ENCODE measurements at regions not wholly inside any gene's neighbourhood (a gene's known extent, or its start where the extent isn't known, plus 50 kb on each side); places are given as distances from the start of the nearest gene placed in this dataset.

DNA sequence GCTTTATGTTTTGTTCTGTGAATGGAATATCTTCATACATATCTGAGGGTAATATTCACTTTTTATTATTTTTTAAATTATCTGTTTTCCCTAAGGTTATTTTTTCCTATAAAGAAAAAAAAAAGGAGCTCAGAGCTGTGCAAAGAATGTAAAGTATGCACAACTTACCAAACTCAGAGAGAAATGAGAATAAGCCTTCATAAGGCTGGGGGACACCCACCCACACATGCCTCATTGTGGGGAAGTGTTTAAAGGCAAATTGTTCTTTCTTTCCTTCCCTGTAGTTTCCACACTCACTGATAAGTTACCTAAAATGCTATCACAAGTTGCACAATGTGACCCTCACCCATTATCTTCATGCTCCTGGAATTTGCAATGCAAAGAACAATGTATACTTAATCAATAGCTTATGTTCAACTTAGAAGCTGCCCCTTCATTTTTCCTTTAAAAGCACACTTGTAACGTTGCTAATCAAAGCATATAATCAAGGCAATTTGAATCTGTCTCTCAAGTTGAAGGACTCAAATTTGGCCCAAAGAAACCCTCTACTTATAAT, 108.1 kb downstream of the GNAT3 start:
- DNase-seq = no peak

GRCh38 chr7:80401708-80402107, 110.2 kb downstream of the GNAT3 start:
- no peak for DNase-seq

DNA sequence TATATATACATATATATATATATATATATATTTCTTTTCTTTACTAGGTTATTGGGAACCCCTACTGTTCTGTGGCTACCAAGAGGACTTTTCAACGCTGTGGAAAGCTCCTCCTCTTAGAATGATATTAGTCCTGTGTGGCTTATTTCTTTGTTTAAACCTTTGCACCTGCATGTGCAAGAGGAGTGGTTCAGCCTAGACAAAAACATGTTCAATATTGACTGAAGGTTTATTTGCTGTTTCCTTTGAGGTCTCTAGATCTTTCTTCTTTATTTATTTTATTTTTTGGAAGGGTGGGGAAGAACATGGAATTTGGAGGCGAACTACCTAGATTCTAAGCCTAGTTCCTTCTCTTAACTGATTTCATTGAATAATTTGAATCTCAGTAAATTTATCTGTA, 118.1 kb downstream of the GNAT3 start:
- DNase-seq = no peak

DNA sequence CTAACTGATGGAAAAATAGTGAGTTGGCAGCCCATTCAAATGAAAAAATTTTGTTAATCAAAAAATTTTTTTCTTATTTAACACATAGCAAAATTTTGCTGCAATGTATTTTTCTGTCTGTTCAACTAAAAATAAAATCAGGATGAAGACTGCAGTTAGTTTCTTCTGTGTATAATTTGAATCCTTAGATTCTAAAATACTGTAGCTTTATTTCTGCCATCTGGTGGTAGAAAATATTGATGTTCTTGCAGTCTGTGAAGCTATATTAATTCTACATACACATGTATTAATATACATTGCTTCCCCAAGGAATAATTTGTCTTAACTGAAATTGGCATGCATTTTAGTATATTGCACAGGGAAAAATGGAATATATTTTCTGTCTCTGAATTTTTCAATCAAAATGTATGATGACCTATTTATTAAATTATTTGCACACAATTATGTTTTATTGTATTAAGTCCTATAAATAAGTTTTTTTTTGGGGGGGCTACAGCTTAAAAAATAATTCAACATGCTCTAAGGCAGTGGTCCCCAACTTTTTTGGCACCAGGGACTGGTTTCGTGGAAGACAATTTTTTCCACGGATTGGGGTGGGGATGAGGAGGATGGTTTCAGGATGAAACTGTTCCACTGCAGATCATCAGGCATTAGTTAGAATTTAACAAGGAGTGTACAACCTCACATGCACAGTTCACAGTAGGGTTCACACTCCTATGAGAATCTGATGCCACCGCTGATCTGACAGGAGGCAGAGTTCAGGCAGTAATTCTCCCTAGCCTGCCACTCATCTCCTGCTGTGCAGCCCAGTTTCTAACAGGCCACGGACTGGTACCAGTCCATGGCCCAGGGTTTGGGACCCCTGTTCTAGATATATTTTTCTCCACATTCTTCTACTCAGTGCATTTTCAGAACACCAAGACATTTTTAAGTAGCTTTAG, 119.4 kb downstream of the GNAT3 start:
- DNase-seq = peak; percentile 35

DNA sequence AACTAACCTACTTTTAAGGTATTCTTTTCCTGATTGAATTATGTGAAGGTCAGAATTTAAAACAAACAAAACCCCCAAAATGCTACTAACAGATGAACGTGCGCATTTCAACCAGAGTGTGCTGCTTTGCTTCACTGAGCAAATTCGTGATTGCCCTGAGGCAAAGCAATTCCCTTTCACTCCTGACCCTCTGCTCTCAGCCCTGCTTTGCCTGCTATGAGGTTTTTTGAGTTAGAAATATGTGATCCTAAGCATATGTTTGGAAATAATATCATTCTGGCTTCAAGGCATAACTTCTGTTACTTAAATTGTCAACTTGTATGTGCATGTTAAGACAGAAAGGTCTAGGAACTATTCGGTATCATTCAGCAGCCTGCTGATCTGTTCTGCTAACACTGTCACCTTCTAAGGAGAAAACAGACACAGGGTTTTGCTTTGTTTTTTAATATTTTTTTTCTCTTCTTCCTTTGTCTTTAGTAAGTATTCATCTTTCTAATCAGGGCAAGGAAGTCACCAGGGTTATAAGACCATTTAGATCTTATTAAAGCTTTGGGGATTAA, 124.2 kb downstream of the GNAT3 start:
- peak; percentile 46 for DNase-seq

DNA sequence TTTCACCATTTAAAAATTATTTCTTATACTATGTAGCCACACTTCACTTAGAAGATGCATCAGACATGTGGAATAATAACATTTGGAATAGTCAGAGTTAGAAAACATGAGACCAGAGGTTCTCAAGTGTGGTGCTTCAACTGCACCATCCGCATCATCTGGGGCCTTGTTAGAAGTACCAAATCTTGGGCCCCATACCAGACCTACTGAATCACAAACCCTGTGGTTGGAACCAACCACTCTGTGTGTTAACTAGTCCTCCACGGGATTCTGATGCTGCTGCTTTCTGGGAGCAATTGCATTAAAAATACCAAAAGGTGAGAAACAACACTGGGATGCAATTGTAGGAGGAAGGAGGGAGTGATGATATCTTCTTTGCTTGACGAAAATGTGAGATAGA, 125.2 kb downstream of the GNAT3 start:
- DNase-seq = no peak

GRCh38 chr7:80385508-80385907, 126.4 kb downstream of the GNAT3 start:
- DNase-seq = no peak

GRCh38 chr7:80380957-80381356, 130.9 kb downstream of the GNAT3 start:
- no peak for DNase-seq

- no peak for DNase-seq
These were observed 132.6 kb downstream of the GNAT3 start for GRCh38 chr7:80379034-80379982.

GRCh38 chr7:80374321-80374720, 137.5 kb downstream of the GNAT3 start:
- DNase-seq = no peak

DNA sequence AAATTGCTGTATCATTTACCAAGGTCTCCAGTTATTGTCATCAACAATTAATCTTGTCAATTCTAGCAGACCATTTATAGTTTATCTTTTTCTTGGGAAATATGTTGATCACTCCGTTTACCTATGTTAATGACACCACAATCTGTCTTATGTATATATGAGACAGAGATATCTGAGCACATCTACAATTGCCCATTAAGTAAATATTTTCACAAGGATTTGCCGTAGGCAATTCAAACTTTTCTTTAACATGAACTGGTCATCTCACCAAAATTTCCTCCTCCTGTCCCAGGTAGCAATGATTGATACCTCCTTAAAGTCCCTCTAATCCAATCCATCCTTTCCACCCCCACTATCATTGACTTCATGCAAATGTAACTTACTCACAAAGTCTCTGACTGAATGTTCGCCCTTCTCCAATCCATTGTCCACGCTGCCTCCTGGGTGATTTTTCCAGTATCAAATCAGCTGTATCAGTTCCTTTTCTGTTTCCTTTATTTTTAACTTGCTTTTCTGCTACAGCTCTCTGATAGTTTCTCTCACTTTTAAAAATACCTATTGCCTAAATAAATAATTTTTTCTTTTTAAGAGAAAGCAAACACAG, 138.3 kb downstream of the GNAT3 start:
- no peak for DNase-seq

- no peak for DNase-seq
These were observed 139.4 kb downstream of the GNAT3 start for GRCh38 chr7:80372415-80372814.

GRCh38 chr7:80370587-80370986, 141.3 kb downstream of the GNAT3 start:
- no peak for DNase-seq

DNA sequence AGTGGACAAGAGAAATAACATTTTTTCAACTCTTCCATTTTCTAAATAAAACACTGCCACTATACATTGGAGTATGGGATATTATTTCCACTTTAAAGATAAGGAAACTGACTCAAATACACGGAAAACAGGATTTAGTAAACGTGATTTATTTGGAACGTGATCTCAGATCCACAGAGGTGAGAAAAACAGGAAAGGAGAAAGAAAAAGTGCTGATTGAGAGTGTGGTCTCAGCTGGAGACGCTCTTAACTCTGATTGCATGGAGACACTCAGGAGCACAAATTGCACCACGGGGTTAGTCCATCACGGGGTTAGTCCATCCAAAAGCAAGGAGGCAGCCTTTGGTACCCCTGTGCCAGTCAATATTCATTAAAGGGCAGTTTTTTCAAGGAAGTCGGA, 142.5 kb downstream of the GNAT3 start:
- DNase-seq = no peak

- no peak for DNase-seq
These were observed 149.2 kb downstream of the GNAT3 start for GRCh38 chr7:80362677-80363076.

DNA sequence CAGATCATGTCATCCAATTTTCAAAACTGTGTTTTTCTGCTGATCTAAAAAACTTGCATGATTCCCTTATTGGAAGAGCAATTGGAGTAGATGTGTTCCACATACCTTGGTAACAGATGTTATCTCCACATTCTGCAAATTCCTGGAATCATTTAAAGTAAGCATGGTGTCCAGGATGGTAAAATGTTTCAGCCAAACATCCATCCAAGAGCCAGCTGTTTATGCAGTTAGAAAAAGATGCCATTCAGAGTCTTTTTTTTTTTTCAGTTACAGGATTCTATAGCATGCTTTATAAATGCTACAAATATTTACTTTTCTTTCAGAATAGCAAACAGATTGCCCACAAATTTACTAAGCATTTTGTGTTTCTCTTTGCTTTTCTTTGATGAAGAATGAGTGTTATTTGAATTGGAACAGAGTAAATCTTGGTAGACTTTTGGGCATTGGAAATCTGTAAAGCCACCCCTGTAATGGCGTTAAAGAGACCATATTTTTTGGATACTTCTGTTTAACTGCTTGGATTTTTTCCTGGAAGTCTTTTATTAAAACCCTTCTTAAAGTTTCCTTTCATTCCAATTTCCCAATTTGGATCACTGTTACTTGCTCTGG, 149.8 kb downstream of the GNAT3 start:
- no peak for DNase-seq

DNA sequence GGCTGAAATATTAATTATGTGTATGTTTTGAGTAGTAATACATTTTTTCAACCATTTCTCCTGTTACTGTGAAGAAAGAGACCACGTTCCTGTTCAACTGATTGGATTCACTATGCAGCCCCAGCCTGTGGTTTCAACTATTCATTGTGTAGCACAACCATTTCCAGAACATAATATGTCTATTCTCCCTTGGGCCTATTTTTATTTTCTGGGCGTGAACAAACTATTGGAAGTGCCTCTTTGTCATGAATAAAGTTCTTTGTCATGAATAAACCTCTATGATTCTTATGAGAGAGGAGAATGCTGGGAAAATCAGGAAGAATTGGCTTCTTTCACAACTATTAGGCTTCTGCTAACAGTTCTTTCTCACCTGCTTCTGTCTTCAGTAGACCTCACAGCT, 152.4 kb downstream of the GNAT3 start:
- DNase-seq = no peak

DNA sequence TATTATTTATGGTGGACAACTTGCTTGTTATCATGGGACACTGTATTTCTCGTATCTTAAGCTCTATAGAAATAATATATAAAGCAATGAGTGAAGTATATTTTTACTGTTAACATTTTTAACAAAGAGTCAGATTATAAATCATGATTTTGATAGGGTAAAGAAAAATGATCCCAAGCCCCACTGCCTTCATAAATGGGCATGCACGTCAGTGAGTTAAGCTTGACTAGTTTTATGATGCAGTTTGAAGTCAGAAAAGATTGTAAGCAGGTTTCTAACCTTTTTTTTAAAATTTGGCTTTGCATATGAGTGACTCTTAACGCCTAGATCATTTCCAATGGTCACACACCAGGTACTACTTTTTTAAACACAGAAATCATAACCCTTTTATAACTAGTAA, 152.8 kb downstream of the GNAT3 start:
- DNase-seq = no peak

DNA sequence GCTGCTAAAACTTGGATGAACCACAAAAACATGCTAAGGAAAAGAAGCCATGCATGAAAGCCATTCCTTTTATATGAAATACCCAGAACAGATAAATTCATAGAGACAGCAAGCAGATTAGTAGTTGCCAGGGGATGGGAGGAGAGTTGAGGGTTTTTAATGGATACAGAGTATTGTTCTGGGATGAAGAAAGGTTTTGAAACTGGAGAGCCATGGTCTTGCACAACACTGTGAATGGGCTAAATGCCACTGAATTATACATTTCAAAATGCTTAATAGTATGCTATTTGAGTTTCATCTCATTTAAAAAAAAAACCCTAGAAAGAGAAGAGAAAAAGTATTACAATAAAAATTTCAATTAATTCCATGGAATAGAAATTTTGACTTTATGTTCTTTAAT, 154.3 kb downstream of the GNAT3 start:
- no peak for DNase-seq

DNA sequence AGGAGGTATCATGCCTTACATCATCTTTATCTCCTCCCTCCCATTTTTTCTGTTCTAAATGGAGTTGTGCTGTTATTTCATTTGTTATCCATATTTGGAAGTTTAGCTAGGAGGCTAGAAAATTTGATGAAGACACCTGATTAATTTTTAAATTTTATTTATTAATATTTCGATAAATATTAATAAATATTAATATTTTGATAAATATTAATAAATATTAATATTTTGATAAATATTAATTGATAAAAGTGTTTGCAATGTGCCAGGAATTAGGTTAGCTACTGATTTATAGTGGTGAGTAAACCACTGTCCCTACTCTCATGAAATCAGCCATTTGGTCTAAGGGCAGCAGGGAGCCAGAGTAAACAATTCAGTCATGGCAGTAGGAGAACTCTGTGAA, 161.4 kb downstream of the GNAT3 start:
- DNase-seq = no peak

- no peak for DNase-seq
These were observed 163.6 kb downstream of the GNAT3 start for GRCh38 chr7:80348223-80348622.

DNA sequence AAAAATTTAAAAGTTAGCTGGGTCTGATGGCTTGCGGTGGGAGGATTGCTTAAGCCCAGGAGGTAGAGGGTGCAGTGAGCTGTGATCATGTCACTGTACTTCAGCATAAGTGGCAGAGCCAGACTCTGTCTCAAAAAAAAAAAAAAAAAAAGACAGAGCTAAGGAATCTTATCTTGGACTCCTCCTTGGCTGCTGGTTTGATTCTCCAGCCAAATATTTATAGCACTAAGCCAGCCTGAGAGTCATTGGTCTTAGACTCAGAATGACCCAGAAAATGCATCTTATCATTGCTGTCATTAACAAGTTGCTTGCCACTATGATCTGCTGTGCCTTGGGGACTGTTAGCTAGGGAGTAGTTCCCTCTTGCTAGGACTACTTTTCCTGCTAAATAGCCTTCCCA, 164.7 kb downstream of the GNAT3 start:
- no peak for DNase-seq
